Thymus (tissue), 11 donors: ENCODE measurements at regions not wholly inside any gene's neighbourhood (a gene's known extent, or its start where the extent isn't known, plus 50 kb on each side); places are given as distances from the start of the nearest gene placed in this dataset.
"Not testable (repeated sequence)": the region's sequence is repeated elsewhere in the genome, so short reads cannot be mapped to it uniquely, and the experiment has no call there.

Source experiments
- DNase-seq, 9 donors: peaks; one replicate each; pipeline ENCODE4 v3.0.0-alpha.2; 2013; ENCODE audit warnings: low spot score in 9 of 9, low read depth in 6 of 9, missing footprints in 1 of 9
- H3K27ac ChIP-seq, 2 donors: one replicate each; pipeline ENCODE4 v1.5.1; 2013; ENCODE audit warnings: control low read depth in 1 of 2, low read depth in 1 of 2, low read length in 1 of 2, mild to moderate bottlenecking in 1 of 2, moderate library complexity in 1 of 2
- H3K27me3 ChIP-seq, 2 donors: one replicate each; pipeline ENCODE4 v1.5.1; 2013; ENCODE audit warnings: low read length in 1 of 2; ENCODE audit not compliant: control insufficient read depth in 2 of 2, insufficient read depth in 1 of 2
- H3K36me3 ChIP-seq, 2 donors: one replicate each; pipeline ENCODE4 v1.5.1; 2013; ENCODE audit warnings: low read length in 1 of 2, mild to moderate bottlenecking in 1 of 2, moderate library complexity in 1 of 2; ENCODE audit not compliant: control insufficient read depth in 2 of 2, insufficient read depth in 2 of 2
- H3K4me1 ChIP-seq, 2 donors: one replicate each; pipeline ENCODE4 v1.5.1; 2013; ENCODE audit warnings: low read length in 2 of 2; ENCODE audit not compliant: control insufficient read depth in 2 of 2, insufficient read depth in 2 of 2
- H3K4me3 ChIP-seq, 2 donors: one replicate each; pipeline ENCODE4 v1.5.1; 2013; ENCODE audit warnings: low read length in 2 of 2, control low read depth in 1 of 2, mild to moderate bottlenecking in 1 of 2
- H3K9me3 ChIP-seq, 2 donors: one replicate each; pipeline ENCODE4 v1.5.1; 2013; ENCODE audit warnings: low read length in 1 of 2, mild to moderate bottlenecking in 1 of 2; ENCODE audit not compliant: control insufficient read depth in 2 of 2, insufficient read depth in 1 of 2
- WGBS: extraction: QIAGEN DNeasy Blood & Tissue Kit; methylation state at CpG from one replicate; pipeline ENCODE4 v1.1.7; 2013; 5-methylcytosine and 5-hydroxymethylcytosine counted together
- donor health status: healthy.

- Histone ChIP-seq H3K9me3 (no peaks in the 10 kb centered on the region), H3K27ac (no peak overlapping the region), H3K27me3 (no peaks in the 10 kb centered on the region), H3K4me3 (no peak overlapping the region), H3K4me1 (no peaks in the 10 kb centered on the region), H3K36me3 (no peaks in the 10 kb centered on the region)
- no peak for DNase-seq
- 92% methylated on average over 1 of the region's 1 CpG for WGBS
These were observed 66.8 kb upstream of the LSM6 start for GRCh38 chr4:146108756-146109155.

DNA sequence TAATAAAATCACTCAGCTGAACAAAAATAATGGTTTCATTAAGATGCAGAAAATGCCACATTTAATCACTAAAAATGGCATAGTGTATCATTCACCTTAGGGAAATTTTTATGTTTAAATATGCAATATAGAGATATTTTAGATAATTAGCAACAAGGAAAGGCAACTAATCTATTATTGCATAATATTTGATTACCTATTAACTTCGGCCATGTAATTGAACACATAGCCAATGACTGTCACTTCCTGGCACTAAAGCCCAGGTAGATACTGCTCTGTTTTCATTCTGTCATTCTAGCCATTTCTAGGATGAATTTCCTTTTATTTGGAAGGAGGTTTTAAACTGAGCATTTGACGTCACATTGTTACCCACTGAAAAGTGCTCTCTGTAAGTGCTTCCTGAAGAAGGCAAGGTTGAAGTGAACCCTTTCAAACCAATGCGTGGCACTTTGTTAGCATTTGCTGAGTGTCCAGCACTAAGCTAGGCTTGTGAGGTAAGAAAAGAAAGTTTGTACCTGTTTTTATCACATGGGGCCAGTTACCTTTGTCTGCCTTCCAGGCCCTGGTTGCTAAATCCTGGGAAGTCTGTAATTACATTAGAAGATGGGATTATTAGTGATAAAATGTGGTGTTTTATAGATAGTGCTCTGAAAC lies 67.8 kb upstream of the LSM6 start:
- no peaks in the 10 kb centered on the region for H3K9me3 ChIP-seq
- H3K27ac ChIP-seq: no peak overlapping the region
- H3K4me3 ChIP-seq: no peak overlapping the region
- H3K4me1 ChIP-seq: no peaks in the 10 kb centered on the region
- WGBS: 97% methylated on average over 3 of the region's 3 CpGs
- no peaks in the 10 kb centered on the region for H3K36me3 ChIP-seq
- DNase-seq: no peak
- H3K27me3 ChIP-seq: no peaks in the 10 kb centered on the region

DNA sequence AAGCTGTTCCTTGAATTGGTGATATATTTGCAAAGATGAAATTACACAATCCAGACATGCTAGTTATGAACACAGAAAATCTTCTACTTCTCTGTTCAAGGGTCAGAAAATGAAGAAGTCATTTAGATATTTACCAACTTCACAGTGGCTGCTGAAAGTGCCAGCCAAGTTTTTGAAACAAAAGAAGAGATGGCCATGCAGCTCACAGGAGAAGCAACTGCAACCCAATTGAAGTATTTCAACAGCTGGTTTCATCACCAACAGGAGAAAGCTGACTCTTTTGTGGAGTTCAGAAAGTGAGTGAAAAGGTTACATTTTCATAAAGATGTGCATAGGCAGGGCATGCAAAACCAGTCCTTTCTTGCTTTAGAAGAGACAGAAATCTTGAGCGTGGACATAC lies 70.1 kb upstream of the LSM6 start:
- peak in 1 of 9 donors; percentile 7 for DNase-seq
- Histone ChIP-seq H3K4me1 (no peaks in the 10 kb centered on the region), H3K36me3 (no peaks in the 10 kb centered on the region), H3K4me3 (no peak overlapping the region), H3K9me3 (no peaks in the 10 kb centered on the region), H3K27ac (no peak overlapping the region), H3K27me3 (no peaks in the 10 kb centered on the region)
- 96% methylated on average over 1 of the region's 1 CpG for WGBS

DNA sequence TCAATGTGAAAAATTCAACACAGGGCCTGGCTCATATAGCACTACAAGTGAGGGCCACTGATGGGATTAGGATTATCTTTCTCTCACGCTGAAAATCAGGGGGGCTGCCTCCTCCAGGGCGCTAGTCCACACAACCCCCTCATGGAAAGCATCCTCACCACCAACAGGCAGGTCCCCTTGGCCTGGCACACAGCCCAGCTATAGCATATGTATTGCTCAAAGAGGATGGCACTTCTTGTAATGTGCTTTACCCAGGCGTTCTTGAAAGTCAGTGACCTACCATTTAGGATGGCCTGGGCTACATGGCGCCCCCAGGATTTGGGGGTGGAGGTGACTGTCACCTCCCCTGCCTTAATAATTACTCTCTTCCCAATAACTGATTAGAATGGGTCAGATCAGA lies 71.0 kb upstream of the LSM6 start:
- no peak for DNase-seq
- H3K36me3 ChIP-seq: no peaks in the 10 kb centered on the region
- WGBS: 96% methylated on average over 4 of the region's 4 CpGs
- no peak overlapping the region for H3K4me3 ChIP-seq
- no peak overlapping the region for H3K27ac ChIP-seq
- H3K4me1 ChIP-seq: no peaks in the 10 kb centered on the region
- no peaks in the 10 kb centered on the region for H3K27me3 ChIP-seq
- no peaks in the 10 kb centered on the region for H3K9me3 ChIP-seq

DNA sequence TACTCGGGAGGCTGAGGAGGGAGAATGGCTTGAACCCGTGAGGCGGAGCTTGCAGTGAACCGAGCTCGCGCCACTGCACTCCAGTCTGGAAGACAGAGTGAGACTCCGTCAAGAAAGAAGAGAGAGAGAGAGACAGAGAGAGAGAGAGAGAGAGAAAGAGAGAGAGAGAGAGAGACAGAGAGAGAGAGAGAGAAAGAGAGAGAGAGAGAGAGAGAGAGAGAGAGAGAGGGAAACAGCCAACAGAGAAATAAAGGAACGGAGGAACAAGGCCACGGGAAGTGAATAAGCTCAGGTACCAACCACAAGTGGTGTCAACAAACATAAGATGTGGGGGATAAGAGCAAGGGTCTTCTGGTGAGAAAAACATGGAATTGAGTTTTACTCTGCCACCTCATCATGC lies 71.5 kb upstream of the LSM6 start:
- not testable (repeated sequence) for H3K36me3 ChIP-seq, H3K27ac ChIP-seq, DNase-seq, H3K27me3 ChIP-seq, H3K9me3 ChIP-seq, H3K4me1 ChIP-seq, H3K4me3 ChIP-seq
- WGBS: 88% methylated on average over 9 of the region's 9 CpGs

- 88% methylated on average over 3 of the region's 3 CpGs for WGBS
- no peaks in the 10 kb centered on the region for H3K36me3 ChIP-seq
- H3K27ac ChIP-seq: no peak overlapping the region
- no peaks in the 10 kb centered on the region for H3K4me1 ChIP-seq
- no peak overlapping the region for H3K4me3 ChIP-seq
- no peaks in the 10 kb centered on the region for H3K27me3 ChIP-seq
- H3K9me3 ChIP-seq: no peaks in the 10 kb centered on the region
- DNase-seq: no peak
These were observed 75.9 kb upstream of the LSM6 start for GRCh38 chr4:146099585-146099984.

DNA sequence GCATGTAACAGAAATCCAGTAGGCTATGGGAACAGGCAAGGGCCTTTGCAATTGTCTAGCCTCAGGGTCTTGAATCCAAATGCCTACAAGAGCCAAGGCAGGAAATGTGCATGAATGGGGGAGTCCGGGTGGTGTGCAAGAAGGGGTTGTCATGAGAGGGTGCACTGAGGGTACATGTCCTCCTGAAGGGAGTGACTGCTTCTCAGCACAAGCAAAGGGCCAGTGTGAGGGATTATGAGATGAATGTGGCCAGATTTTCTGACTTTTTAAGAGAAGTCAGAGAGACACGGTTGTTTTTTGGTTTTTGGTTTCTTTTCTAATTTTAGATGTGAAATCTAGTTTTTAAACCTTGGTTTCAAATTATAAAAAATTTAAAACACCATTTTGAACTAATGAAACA lies 76.5 kb upstream of the LSM6 start:
- Histone ChIP-seq H3K4me3 (no peak overlapping the region), H3K27ac (no peak overlapping the region), H3K36me3 (no peaks in the 10 kb centered on the region), H3K27me3 (no peaks in the 10 kb centered on the region), H3K9me3 (no peaks in the 10 kb centered on the region), H3K4me1 (no peaks in the 10 kb centered on the region)
- DNase-seq: no peak
- 92% methylated on average over 2 of the region's 2 CpGs for WGBS

- no peak overlapping the region for H3K4me3 ChIP-seq
- 87% methylated on average over 1 of the region's 1 CpG for WGBS
- no peaks in the 10 kb centered on the region for H3K27me3 ChIP-seq
- no peaks in the 10 kb centered on the region for H3K9me3 ChIP-seq
- DNase-seq: no peak
- no peak overlapping the region for H3K27ac ChIP-seq
- no peaks in the 10 kb centered on the region for H3K4me1 ChIP-seq
- H3K36me3 ChIP-seq: no peaks in the 10 kb centered on the region
These were observed 77.1 kb upstream of the LSM6 start for GRCh38 chr4:146098397-146098796.

- Histone ChIP-seq H3K27ac (no peak overlapping the region), H3K9me3 (no peaks in the 10 kb centered on the region), H3K36me3 (no peaks in the 10 kb centered on the region), H3K4me3 (no peak overlapping the region), H3K4me1 (no peaks in the 10 kb centered on the region), H3K27me3 (no peaks in the 10 kb centered on the region)
- WGBS: 98% methylated on average over 2 of the region's 2 CpGs
- no peak for DNase-seq
These were observed 79.1 kb upstream of the LSM6 start for GRCh38 chr4:146096371-146096770.

DNA sequence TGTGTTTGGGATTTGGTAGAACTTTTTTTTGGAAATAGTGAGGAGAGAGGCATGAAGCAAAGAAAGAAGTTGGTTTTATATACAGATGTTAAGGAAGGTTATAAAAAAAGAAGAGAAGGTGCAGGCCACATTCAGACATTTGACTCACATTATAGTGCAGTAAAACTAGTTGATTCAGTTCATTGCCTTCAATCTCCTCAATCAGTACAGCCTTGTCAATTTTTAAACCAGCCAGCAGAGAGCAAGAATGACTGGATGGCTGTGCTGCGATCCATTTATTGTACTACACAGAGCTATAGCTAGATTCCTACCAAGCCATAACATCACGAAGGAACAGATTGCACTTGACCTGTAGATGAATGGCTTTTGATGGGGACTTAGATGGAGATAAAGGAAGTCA lies 79.7 kb upstream of the LSM6 start:
- DNase-seq: no peak
- no peaks in the 10 kb centered on the region for H3K36me3 ChIP-seq
- H3K9me3 ChIP-seq: no peaks in the 10 kb centered on the region
- no peaks in the 10 kb centered on the region for H3K4me1 ChIP-seq
- no peak overlapping the region for H3K4me3 ChIP-seq
- no peak overlapping the region for H3K27ac ChIP-seq
- no peaks in the 10 kb centered on the region for H3K27me3 ChIP-seq
- 97% methylated on average over 2 of the region's 2 CpGs for WGBS
